SKM-1 (cell line): ENCODE measurements at regions not wholly inside any gene's neighbourhood (a gene's known extent, or its start where the extent isn't known, plus 50 kb on each side); places are given as distances from the start of the nearest gene placed in this dataset.

Experiments used
- DNase-seq: peaks from one replicate; lab custom pipeline; 2025; ENCODE audit not compliant: unreplicated experiment; lab: John Stamatoyannopoulos, UW

DNA sequence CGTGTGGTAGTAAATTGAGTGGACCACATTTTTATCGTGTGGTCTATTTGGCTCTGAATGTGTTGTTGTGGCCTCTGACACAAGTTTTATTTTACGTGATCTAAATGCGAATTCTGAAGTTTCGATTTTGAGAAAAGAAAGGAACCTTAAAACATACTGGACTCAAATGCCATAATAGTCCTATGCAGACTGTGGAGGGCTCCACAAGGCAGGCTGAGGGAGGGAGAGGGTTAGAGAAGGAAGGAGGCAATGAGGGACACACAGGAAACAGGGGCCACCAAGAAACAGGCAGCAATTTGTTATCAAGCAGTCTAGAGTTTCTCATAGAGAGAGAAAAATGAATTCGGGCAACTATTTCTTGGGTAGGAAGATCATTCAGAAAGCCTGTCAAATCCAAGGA is 110.4 kb upstream of the SEMA6A start:
- no peak for DNase-seq

DNA sequence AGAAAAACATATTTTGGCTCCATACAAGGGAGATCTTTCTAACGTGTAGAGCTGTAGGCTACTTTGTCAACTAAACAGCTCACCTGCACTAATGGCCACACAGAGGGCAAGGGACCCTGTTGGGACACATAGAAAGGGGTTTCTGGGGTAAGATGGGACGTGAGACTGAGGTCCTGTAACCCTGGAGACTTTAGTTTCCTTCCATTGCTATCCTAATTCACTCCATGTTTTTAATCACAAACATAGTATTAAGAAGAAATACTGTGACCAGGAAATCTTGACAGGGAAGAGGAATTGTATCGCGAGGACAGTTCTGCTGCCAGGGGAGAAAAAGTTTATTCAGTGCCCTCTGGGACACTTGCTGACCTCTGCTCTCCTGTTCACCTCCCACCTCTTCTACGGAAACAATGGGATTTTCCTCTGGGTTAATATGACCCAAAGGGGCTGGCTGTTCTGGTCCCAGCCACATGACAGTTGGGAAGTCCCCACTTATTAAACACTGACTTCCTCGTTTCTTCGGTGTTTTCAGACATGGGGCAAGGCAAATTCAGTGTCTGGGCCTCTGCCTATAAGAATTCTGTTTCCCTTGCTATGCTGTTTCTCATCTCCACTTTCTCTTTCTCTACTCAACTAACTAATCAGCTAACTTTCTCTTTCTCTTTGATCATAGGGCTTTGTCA is 106.9 kb upstream of the SEMA6A start:
- no peak for DNase-seq

DNA sequence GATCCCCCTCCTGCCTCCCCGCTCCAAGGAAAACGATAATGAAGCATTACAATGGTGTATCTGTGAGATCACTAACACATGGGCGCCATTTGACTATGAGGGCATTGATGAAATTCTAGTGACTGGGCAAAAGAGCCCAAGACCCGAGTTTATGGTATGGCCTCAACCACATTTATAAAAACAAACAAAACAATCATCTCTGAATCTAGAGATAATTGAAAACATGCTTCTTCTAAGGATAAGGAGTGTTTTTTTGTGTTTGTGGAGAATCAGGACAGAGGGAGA is 100.9 kb upstream of the SEMA6A start:
- DNase-seq, result no peak

DNA sequence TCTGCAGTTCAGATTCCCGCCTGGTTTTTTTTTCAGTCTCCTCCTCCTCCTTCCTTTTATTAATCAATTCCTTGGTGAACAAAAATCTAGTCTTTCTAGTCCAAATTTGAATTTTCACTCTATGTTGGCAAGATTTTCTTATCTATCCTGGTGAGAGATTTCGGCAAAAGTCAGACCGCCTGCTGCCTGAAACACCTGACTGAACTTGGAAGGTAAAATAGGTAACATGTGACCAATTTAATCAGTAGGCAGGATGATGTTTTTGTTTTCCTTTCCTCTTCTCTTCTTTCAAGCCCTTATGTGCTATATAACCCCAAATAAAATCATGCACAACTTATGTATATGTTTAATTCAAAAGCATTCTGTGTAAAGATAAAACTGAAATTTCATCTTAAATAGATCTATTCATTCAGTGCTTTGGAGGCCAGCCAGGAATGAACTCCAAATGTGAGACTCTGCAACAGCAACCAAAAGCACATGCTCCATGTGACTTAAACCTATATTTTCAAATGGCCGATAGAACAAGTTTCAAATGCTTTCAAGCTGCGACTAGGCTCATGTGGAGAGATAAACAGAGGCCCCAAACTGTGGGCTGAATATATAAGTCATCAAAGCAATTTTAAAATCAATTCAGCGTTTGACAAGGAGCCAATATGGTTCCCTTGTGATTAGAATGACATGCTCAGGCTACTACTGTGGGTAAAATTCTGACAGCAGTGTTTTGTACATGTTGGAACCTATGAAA is 100.4 kb upstream of the SEMA6A start:
- DNase-seq, result no peak

DNA sequence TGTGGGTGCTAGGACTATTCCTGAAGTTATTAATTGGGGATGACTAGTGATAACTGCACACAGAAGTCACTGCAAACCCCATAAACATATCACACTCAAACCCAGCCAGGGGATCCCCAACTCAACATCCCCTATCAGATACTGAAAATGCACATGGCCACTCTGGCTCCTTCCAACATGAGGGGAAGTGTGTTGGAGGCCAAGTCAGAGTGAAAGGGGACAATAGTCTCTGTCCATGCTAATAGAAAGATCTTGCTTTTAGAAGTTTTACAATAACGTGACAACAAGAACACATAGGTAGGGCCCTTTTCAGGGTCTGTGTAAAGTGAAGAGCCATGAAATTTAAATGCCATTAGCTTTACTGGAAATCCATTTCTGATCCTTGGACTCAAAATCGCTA is 98.8 kb upstream of the SEMA6A start:
- DNase-seq, result no peak

DNA sequence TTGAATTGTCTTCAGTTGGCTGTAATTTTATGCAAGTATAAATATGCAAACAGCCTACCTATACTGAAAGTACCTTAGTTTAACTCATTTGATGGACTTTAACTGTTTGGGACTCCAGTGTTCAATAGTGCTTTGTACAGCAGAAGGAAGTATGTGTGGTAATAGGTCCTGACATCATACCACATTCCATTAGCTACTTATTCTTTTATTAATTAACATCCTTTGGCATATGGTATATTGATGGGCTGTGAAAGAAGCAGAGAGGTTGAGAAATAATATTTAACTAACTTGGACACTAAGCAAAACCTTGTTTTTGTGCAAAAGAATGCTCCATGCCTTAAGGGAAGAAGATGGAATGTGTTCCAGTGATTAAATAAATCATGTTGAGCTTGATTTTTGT is 97.6 kb upstream of the SEMA6A start:
- no peak for DNase-seq

DNA sequence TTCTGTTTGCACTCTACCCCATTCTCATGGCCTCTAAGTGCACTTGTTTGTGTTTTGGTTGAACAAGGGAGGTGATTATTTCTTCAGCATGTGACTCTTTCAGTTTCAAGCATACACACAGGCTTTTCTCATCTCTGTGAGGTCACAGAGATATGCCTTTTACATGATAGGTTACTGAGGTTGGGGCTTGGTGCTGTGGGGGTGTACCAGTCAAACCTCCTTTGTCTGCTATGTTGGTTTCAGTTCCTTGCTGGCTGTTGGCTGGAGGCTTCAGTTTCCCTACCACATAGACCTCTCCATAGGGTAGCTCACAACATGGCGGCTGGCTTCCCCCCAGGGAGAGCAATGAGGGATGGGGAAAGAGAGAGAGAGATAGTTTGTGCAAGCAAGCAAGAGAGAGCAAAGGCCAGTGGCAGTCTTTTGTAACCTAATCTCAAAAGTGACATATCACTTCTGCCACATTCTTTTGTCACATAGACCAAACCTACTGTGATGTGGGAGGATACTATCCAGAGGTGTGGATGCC is 96.7 kb upstream of the SEMA6A start:
- DNase-seq, result no peak

DNA sequence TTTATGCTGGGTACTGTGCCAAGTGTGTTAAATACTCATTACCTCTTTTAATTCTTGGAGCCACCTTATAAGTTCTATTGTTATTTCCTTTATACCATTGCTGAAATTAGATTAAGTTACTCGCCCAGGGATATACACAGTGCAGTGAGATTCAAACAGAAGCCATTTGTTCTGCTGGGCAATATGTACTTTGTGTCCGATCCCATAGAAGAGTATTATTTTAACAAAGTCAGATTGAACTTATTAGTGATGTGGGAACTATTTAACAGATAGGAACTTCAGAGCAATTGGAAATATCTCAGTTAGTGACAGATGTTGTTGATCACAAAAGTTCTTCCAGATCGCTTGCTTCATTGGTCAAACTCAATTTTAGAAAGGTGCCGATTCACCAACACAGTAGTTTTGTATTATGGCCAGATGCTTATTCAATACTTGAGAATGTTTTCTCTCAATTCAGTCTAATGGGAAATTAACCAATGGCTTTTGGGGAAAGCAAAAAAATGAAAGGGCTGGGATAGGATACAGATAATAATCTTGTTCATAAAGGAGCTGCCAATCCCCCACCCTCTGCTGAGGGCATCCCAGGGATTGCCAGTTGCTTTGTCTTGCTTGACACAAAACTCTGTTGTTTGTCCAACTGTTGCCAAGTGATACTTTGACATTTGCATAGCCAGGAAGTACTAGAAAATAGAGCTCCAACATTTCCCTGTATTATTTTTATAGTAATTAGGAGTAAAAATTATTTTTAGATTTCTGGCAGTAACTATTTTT is 94.8 kb upstream of the SEMA6A start:
- no peak for DNase-seq

DNA sequence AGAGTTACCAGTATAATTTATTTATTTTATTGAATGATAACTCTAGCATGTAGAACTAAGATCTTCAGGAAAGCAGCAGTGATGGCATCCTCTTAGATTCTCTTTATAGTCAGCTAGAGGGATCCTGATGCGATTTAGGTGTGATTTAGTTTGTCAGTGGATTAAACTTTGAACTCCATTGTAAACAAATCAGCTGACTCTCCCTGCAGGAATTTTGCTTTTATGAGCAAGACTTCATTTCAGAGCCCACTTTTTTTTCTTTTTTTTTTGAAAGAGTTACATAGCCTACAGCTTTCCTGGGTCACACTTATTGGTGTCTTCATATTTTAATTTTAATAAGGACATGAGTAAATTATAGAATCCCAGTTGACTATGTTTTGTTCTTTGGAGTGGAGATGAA is 93.8 kb upstream of the SEMA6A start:
- DNase-seq, result no peak

DNA sequence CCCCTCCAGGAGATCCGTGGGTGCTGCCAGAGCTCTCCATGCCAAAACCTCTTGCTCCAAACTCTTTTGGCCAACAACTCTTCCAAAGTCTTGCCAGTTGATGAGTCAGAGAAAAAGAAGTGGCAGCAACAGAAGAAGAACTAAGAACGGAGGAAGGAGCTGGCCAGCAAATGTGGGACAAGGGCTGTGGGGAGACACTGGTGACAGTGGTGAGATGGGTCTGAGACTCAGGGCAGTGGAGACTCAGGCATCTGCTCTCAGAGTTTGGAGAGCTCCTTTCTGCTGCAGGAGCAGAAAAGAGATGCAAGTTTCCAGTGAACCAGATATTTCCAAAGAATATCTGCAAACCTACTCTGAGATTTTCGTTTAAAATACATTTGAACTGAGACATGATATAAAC is 92.3 kb upstream of the SEMA6A start:
- no peak for DNase-seq

DNA sequence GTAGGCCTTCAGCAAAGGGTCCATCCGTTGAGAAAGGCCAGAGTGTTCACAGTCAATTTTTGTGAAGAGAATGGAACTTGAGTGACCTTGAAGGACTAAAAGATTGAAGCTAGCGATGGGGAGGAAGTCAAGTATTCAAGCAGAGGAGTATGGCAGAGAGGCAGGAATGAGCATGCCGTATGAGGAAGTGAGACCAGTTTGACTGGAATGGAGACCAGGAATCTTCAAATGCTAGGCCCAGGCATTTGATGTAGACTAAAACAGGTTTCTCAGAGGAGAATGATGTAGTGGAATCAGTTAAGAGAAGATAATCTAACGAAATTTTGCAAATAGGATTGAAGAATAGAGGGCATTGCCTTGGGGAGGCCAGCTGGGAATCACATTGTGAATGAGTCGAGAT is 90.4 kb upstream of the SEMA6A start:
- no peak for DNase-seq

DNA sequence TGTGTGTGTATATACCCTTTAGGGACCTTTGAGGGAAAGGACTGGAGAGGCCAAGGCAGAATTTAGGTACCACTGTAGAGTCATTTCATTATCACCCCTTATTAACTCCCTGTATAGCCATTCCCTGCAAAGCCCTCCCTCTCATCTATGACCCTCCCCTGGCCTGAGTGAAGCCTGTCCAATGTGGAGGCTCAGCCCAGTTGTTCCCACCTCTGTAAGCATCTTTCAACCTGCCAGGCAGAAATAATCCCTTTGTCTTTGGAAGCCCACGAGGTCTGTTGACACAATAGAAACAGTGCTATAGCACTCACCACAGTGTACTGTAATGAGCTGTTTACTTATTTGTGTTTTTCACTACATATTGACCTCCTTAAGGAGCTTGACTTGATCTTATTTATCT is 88.5 kb upstream of the SEMA6A start:
- DNase-seq, result no peak

DNA sequence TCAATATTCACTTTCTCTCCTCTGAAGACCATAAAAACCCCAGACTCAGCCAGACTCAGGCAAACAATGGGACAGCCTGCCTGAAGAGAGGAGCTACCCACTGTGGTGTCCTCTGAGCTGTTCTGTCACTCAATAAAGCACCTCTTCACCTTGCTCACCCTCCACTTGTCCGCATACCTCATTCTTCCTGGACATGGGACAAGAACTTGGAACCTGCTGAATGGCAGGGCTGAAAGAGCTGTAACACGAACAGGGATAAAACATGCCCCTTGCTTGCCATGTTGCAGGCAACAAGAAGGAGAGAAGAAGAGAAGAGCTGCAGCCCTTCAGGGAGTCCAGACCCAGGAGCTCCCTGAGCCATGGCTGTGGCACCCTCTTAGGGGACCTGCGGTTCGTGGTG is 86.8 kb upstream of the SEMA6A start:
- DNase-seq, result no peak

DNA sequence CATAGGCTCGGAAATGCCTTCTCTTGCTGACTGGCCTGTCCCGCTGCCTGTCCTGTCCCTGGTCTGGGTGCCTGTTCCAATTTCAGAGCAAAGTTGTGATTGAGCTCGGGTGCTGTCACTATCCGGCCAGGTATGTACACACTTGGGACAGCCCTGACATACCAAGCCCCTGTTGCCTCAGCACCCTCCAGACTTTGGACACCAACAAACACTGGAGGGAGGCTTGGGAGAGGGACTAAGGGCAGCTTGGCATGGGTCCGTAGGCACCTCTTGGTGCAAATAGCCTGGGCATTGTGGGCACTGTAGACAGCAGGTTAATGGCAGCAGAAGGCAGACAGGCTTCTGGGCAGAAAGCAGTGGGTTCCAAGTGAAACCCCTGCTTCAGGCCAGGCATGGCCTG is 86.3 kb upstream of the SEMA6A start:
- DNase-seq, result no peak

DNA sequence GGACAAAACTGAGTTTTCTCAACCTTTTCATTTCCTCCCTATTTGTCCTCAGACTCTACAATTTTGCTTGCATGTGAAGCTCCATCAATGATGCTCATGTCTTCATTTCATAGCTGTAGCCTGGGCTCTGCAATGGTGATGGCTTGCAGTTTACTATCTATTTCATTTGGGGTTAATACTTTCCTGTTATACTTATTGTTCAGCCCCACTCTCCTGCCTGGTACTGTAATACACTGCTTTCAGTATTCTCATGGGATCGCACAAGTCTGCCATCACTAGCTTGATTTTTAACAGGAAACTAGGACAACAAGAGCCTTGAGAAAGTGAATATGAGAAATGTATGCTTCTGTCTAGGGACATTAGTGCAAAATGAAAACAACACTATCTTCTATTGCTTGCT is 84.2 kb upstream of the SEMA6A start:
- DNase-seq, result no peak

DNA sequence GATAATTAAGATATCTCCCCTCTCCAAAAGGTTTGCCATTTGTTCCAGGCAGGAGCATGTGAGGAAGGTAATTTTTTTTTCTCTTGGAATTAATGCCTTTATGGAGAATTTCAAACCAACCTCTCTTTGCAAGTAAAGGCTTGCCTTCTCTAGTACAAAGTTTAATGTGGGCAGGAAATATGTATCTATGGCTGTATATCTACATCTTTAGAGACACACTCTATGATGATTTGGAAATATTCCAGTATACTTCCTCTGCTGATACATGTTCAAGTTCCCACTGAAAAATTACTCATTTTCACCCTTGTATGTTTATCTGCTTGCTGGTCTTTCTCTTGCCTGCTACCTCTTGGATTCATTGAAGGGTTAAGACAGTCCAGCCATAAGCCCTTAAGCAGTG is 83.5 kb upstream of the SEMA6A start:
- DNase-seq, result no peak

DNA sequence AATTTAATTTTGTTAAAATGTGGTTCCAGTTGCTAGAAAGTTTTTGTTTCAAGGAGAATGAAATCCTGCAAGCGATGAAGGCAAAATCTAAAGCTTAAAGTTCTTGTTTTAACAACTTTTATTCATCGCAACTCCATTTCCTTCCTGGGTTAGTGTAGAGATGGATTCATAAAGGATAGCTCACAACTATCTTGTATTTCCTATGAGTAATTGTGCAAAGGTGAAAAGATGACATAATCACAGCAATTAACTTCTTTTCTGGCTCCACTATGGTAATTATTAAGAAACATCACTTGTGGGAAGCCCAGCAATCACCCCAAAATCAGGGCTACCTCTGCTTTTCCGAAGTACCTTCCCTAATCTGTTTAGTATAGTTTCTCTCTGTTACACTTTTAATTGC is 80.8 kb upstream of the SEMA6A start:
- no peak for DNase-seq

DNA sequence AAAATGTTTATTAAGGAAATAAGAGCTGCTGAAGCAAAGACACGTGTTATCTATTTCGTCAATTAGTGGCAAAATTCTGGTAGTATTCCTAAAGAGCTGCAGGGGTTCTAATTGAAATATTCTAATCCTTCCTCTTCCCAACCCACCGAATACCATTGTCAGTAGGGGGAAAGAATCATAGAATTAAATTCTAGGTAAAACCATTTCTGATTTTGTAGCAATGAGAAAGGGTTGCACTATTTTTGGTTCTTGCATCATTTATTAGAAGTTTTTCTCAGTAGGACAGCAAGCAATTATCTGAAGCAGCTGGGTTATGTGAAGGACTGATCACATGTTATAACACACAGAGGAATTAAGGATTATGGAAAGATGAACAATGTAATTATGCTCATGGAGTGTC is 80.3 kb upstream of the SEMA6A start:
- no peak for DNase-seq

DNA sequence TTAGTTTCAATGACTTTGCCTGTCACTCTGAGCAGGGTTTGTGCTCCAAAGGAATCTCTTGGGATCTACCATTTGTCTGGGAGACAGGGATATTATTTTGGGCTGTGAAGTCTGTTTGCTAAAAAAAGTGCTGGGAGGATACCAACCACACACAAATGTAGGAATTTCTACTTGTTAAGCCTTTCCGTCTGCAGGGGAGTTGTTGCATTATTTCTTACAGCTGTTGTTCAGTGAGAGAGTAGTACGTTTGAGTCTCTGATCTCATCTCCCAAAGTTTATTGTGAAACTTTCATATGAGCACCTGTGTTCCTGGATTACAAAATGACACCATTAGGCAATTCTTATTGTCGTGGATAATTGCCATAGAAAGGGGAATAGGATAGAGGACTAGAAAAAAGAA is 78.3 kb upstream of the SEMA6A start:
- no peak for DNase-seq

DNA sequence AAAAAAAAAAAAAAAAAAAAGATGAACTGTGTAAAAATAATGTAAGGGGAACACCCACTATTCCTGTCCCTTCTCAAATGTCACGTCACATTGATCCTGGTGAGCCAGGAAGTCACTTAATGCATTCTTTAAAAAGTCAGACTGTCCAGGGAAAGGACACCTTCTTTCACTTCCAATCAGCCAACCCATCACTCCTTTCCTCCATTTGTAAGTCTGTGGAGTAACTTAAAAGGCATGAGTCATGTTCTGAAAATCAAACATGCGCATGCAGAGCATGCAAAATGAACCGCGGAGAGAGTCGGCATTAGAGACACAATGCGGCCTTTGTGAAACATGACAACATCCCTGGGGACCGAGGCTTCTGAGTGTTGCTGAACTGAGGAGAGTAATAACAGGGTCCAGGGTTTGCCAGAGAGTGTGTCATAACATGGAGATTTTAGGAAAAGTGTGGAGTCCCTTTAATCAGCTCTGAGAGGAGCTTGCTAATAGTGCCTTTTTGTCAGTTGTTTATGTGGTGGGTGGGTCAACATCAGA is 77.6 kb upstream of the SEMA6A start:
- DNase-seq, result no peak

DNA sequence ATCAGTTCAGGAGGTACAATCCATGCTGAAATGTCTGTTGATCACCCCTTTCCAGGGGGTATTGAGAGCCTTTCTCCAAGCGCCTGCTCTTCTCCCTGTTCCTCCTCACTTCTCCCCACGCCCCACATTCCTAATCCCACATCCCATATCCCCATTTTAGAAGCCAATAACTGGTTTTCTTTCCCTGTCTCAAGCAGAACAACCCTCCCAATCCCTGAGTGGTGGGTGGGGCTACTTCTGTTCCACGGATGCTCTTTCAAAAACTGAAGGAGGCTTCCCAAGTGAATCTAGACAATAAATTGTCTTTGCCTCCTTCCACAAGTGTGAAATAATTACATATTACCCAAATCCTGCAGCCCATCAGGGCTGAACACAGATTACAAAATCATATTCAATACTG is 77.0 kb upstream of the SEMA6A start:
- no peak for DNase-seq

DNA sequence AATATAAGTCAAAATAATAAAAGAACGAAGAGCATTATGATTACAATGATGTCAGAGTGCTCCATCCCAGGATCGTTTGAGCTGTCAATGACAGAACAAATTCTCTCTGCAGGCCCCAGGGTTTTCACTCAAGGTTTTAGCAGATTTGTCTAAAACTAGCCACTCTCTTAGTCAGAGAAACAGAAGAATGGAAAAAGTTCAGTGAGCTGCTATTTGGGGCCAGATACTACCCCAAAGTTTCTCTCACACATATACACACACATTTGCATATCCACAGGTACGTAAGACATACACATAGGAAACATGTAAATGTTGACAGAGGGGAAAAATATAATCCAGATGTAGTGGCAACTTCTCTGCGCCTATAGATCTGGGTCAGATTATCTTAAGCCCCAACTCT is 76.3 kb upstream of the SEMA6A start:
- DNase-seq, result no peak
